ENCODE measurements at regions not wholly inside any gene's neighbourhood (a gene's known extent, or its start where the extent isn't known, plus 50 kb on each side); places are given as distances from the start of the nearest gene placed in this dataset.

DNA sequence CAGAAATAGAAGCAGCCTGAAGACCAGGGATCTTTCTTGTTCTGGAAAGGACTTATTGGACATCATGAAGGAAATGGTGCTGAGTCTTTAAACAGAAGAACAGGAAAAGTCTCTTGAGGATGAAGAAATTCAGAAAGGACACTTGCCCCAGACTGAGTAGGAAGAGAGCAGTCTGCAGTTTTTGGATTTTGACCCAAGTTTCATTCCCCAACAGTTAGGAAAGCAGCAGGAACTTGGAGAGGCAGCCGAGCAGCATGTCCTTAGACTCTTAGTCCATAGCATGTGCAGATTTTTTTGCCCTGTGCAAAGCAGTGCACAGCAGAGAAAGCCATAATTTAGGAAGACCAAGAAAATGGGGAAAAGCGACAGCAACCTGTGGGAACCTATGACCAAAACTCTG lies 927.2 kb upstream of the AUTS2 start:
- no peak for TF ChIP-seq ZNF331 (CRISPR knock-in tag; IDR thresholded peaks at IDR 0.05; ENCODE audit: low read depth)
- TF ChIP-seq POLR2AphosphoS5 (IDR thresholded peaks at IDR 0.05; ENCODE audit: low read depth): no peak
- TF ChIP-seq STAT1 (IDR thresholded peaks at IDR 0.05; ENCODE audit: unreplicated experiment): no peak
- TF ChIP-seq, protein P1, sequence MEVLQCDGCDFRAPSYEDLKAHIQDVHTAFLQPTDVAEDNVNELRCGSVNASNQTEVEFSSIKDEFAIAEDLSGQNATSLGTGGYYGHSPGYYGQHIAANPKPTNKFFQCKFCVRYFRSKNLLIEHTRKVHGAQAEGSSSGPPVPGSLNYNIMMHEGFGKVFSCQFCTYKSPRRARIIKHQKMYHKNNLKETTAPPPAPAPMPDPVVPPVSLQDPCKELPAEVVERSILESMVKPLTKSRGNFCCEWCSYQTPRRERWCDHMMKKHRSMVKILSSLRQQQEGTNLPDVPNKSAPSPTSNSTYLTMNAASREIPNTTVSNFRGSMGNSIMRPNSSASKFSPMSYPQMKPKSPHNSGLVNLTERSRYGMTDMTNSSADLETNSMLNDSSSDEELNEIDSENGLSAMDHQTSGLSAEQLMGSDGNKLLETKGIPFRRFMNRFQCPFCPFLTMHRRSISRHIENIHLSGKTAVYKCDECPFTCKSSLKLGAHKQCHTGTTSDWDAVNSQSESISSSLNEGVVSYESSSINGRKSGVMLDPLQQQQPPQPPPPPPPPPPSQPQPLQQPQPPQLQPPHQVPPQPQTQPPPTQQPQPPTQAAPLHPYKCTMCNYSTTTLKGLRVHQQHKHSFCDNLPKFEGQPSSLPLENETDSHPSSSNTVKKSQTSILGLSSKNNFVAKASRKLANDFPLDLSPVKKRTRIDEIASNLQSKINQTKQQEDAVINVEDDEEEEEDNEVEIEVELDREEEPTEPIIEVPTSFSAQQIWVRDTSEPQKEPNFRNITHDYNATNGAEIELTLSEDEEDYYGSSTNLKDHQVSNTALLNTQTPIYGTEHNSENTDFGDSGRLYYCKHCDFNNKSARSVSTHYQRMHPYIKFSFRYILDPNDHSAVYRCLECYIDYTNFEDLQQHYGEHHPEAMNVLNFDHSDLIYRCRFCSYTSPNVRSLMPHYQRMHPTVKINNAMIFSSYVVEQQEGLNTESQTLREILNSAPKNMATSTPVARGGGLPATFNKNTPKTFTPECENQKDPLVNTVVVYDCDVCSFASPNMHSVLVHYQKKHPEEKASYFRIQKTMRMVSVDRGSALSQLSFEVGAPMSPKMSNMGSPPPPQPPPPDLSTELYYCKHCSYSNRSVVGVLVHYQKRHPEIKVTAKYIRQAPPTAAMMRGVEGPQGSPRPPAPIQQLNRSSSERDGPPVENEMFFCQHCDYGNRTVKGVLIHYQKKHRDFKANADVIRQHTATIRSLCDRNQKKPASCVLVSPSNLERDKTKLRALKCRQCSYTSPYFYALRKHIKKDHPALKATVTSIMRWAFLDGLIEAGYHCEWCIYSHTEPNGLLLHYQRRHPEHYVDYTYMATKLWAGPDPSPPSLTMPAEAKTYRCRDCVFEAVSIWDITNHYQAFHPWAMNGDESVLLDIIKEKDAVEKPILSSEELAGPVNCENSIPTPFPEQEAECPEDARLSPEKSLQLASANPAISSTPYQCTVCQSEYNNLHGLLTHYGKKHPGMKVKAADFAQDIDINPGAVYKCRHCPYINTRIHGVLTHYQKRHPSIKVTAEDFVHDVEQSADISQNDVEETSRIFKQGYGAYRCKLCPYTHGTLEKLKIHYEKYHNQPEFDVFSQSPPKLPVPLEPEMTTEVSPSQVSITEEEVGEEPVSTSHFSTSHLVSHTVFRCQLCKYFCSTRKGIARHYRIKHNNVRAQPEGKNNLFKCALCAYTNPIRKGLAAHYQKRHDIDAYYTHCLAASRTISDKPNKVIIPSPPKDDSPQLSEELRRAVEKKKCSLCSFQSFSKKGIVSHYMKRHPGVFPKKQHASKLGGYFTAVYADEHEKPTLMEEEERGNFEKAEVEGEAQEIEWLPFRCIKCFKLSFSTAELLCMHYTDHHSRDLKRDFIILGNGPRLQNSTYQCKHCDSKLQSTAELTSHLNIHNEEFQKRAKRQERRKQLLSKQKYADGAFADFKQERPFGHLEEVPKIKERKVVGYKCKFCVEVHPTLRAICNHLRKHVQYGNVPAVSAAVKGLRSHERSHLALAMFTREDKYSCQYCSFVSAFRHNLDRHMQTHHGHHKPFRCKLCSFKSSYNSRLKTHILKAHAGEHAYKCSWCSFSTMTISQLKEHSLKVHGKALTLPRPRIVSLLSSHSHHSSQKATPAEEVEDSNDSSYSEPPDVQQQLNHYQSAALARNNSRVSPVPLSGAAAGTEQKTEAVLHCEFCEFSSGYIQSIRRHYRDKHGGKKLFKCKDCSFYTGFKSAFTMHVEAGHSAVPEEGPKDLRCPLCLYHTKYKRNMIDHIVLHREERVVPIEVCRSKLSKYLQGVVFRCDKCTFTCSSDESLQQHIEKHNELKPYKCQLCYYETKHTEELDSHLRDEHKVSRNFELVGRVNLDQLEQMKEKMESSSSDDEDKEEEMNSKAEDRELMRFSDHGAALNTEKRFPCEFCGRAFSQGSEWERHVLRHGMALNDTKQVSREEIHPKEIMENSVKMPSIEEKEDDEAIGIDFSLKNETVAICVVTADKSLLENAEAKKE (CRISPR knock-in tag; IDR thresholded peaks at IDR 0.05): no peak
- no peak for TF ChIP-seq REST (IDR thresholded peaks at IDR 0.05; ENCODE audit: unreplicated experiment)
- TF ChIP-seq CREB1 (CRISPR knock-in tag; IDR thresholded peaks at IDR 0.05; ENCODE audit: low read depth): no peak
- H3K4me3 ChIP-seq: no peak overlapping the region
- H3K27me3 ChIP-seq (ENCODE audit: insufficient read depth): no peaks in the 10 kb centered on the region
- no peaks in the 10 kb centered on the region for H3K4me1 ChIP-seq (ENCODE audit: insufficient read depth)
- no peaks in the 10 kb centered on the region for H3K9me2 ChIP-seq (ENCODE audit: insufficient read depth)
- Mint-ChIP-seq H3K4me1 (no peaks in the 10 kb centered on the region), H3K4me3 (no peak overlapping the region), H3K9me3 (peaks cover 94% of the 10 kb centered on the region), H3K27me3 (ENCODE audit: insufficient read depth, low read depth, poor library complexity) (peaks cover 9% of the 10 kb centered on the region), H3K27ac (no peak overlapping the region), H3K36me3 (ENCODE audit: low read depth) (peaks cover 47% of the 10 kb centered on the region)
- H2AFZ ChIP-seq: no peak overlapping the region
- DNase-seq (ENCODE audit: low spot score): no peak
- H3K27ac ChIP-seq (ENCODE audit: low read depth): no peak overlapping the region
- H3F3A ChIP-seq (replicated peaks; ENCODE audit: low read depth): no peaks in the 10 kb centered on the region
- H4K20me1 ChIP-seq (replicated peaks; ENCODE audit: insufficient read depth): no peaks in the 10 kb centered on the region
- H3K36me3 ChIP-seq (ENCODE audit: insufficient read depth): peaks cover 5% of the 10 kb centered on the region; the same call in 1 of the 2 replicates
- H3K79me2 ChIP-seq (replicated peaks; ENCODE audit: insufficient read depth): no peaks in the 10 kb centered on the region
- H3K4me2 ChIP-seq: no peak overlapping the region
- no peak for ATAC-seq
